SK-N-SH (cell line): ENCODE measurements at regions not wholly inside any gene's neighbourhood (a gene's known extent, or its start where the extent isn't known, plus 50 kb on each side); places are given as distances from the start of the nearest gene placed in this dataset.

Experiments
- CTCF ChIA-PET: fragments of 300-600, 350-600 bp; formaldehyde crosslinking; extraction: SDS; loops from one replicate; lab custom pipeline; 2021; lab: Yijun Ruan, JAX
- POLR2A ChIA-PET: fragments of 350-600 bp; sonication (Branson Sonifier 250); formaldehyde crosslinking; extraction: SDS; loops from one replicate; lab custom pipeline; 2020; ENCODE audit warnings: antibody characterized with exemption, inconsistent platforms; lab: Yijun Ruan, JAX
- DNase-seq: peaks from one replicate; pipeline ENCODE4 v3.0.0; 2012
- H2AFZ ChIP-seq: fragments of 200-600 bp; sonication (generic); 2 replicates; pipeline ENCODE4 v1.8.1; 2016; ENCODE audit warnings: antibody characterized with exemption, mild to moderate bottlenecking, low read depth
- H3F3A ChIP-seq: fragments of 200-600 bp; sonication (generic); replicated peaks from 2 replicates; pipeline ENCODE3; 2016; ENCODE audit warnings: antibody characterized with exemption, mild to moderate bottlenecking; ENCODE audit not compliant: insufficient read depth
- H3K27ac ChIP-seq, 2 experiments: fragments of 200-500 bp in 1 of 2; fragments of 200-600 bp in 1 of 2; sonication (Bioruptor generic) in 1 of 2; sonication (generic), shearing (Covaris generic) in 1 of 2; 2 replicates each; pipeline versions ENCODE4 v1.5.1 to v1.6.1; 2014 to 2016; ENCODE audit warnings: low read depth in 2 of 2, inconsistent platforms in 1 of 2, low read length in 1 of 2, mild to moderate bottlenecking in 1 of 2, mixed read lengths in 1 of 2
- H3K27me3 ChIP-seq: fragments of 200-600 bp; sonication (generic), shearing (Covaris generic); 2 replicates; pipeline ENCODE4 v1.6.1; 2016; ENCODE audit warnings: mixed run types; ENCODE audit not compliant: insufficient read depth
- H3K36me3 ChIP-seq, 2 experiments: fragments of 200-500 bp in 1 of 2; fragments of 200-600 bp in 1 of 2; sonication (Bioruptor generic) in 1 of 2; sonication (generic) in 1 of 2; replicated peaks in 1 of 2; 2 replicates each; pipeline versions ENCODE3 to v1.5.1; 2014 to 2016; ENCODE audit warnings: low read length in 1 of 2, mild to moderate bottlenecking in 1 of 2; ENCODE audit not compliant: insufficient read depth in 2 of 2, control insufficient read depth in 1 of 2
- H3K4me1 ChIP-seq, 2 experiments: fragments of 200-500 bp in 1 of 2; fragments of 200-600 bp in 1 of 2; sonication (Bioruptor generic) in 1 of 2; sonication (generic), shearing (Covaris generic) in 1 of 2; 2 replicates each; pipeline versions ENCODE4 v1.5.1 to v1.6.1; 2014 to 2016; ENCODE audit warnings: low read depth in 1 of 2, low read length in 1 of 2, mixed run types in 1 of 2; ENCODE audit not compliant: insufficient read depth in 2 of 2, control insufficient read depth in 1 of 2
- H3K4me2 ChIP-seq: fragments of 200-600 bp; sonication (generic), shearing (Covaris generic); 2 replicates; pipeline ENCODE4 v1.6.1; 2017; ENCODE audit warnings: mixed run types
- H3K4me3 ChIP-seq, 2 experiments: fragments of 200-500 bp in 1 of 2; fragments of 200-600 bp in 1 of 2; sonication (Bioruptor generic) in 1 of 2; sonication (generic), shearing (Covaris generic) in 1 of 2; 2 replicates each; pipeline versions ENCODE4 v1.5.1 to v1.8.1; 2014 to 2016; ENCODE audit warnings: low read depth in 2 of 2, inconsistent platforms in 1 of 2, low read length in 1 of 2, mild to moderate bottlenecking in 1 of 2, mixed read lengths in 1 of 2, moderate library complexity in 1 of 2
- H3K79me2 ChIP-seq: fragments of 200-600 bp; sonication (generic); 2 replicates; pipeline ENCODE4 v1.8.1; 2017; ENCODE audit warnings: mild to moderate bottlenecking; ENCODE audit not compliant: insufficient read depth
- H3K9ac ChIP-seq: fragments of 200-600 bp; sonication (generic); 2 replicates; pipeline ENCODE4 v1.6.1; 2017; ENCODE audit warnings: mixed run types
- H3K9me2 ChIP-seq: fragments of 200-600 bp; sonication (generic); 2 replicates; pipeline ENCODE4 v1.6.1; 2017; ENCODE audit warnings: mixed run types
- H3K9me3 ChIP-seq: fragments of 200-600 bp; sonication (generic); 2 replicates; pipeline ENCODE4 v1.6.1; 2017; ENCODE audit warnings: mixed run types, mild to moderate bottlenecking, moderate library complexity
- H4K20me1 ChIP-seq: fragments of 200-600 bp; sonication (generic); 2 replicates; pipeline ENCODE4 v1.6.1; 2017; ENCODE audit warnings: mild to moderate bottlenecking, mixed run types; ENCODE audit not compliant: insufficient read depth
- EP300 ChIP-seq, 2 experiments: IDR thresholded peaks; 2 replicates each; pipeline versions ENCODE4 v1.4.0 to v1.6.1; 2012; ENCODE audit warnings: borderline replicate concordance in 1 of 2, low read depth in 1 of 2, low read length in 1 of 2
- FOXM1 ChIP-seq: IDR thresholded peaks from 2 replicates; pipeline ENCODE4 v1.4.0; 2012; ENCODE audit warnings: low read depth, mild to moderate bottlenecking
- GABPA ChIP-seq: IDR thresholded peaks from 2 replicates; pipeline ENCODE4 v1.4.0; 2012; ENCODE audit warnings: low read depth, mild to moderate bottlenecking
- JUND ChIP-seq: IDR thresholded peaks from 2 replicates; pipeline ENCODE4 v1.4.0; 2012
- MEF2A ChIP-seq: IDR thresholded peaks from 2 replicates; pipeline ENCODE4 v1.4.0; 2012; ENCODE audit warnings: low read depth, borderline replicate concordance
- NRF1 ChIP-seq: IDR thresholded peaks from 2 replicates; pipeline ENCODE4 v1.6.1; 2012; ENCODE audit warnings: low read depth, mild to moderate bottlenecking, low read length
- PBX3 ChIP-seq: IDR thresholded peaks from 2 replicates; pipeline ENCODE4; 2012
- RAD21 ChIP-seq: IDR thresholded peaks from 2 replicates; pipeline ENCODE4 v1.6.1; 2012; ENCODE audit warnings: mild to moderate bottlenecking, low read length
- REST ChIP-seq: IDR thresholded peaks from 2 replicates; pipeline ENCODE4 v1.6.1; 2012; ENCODE audit warnings: mild to moderate bottlenecking, low read depth, low read length, moderate library complexity
- RFX5 ChIP-seq: IDR thresholded peaks from 2 replicates; pipeline ENCODE4 v1.6.1; 2012; ENCODE audit warnings: mild to moderate bottlenecking, improper control_type of control experiment, low read length
- RXRA ChIP-seq: IDR thresholded peaks from 2 replicates; pipeline ENCODE4 v1.4.0; 2012; ENCODE audit warnings: low read depth, mild to moderate bottlenecking, borderline replicate concordance
- TAF1 ChIP-seq: IDR thresholded peaks from 2 replicates; pipeline ENCODE4 v1.6.1; 2012; ENCODE audit warnings: low read depth, mild to moderate bottlenecking, low read length, moderate library complexity, borderline replicate concordance
- TCF12 ChIP-seq: IDR thresholded peaks from 2 replicates; pipeline ENCODE4 v1.4.0; 2012
- USF2 ChIP-seq: fragments of 150-350 bp; IDR thresholded peaks from 2 replicates; pipeline ENCODE4 v1.6.1; 2017; ENCODE audit warnings: antibody characterized with exemption, low read length, low read depth, borderline replicate concordance
- ZBTB33 ChIP-seq: IDR thresholded peaks from 2 replicates; pipeline ENCODE4 v1.4.0; 2012; ENCODE audit warnings: low read depth, borderline replicate concordance
- WGBS: methylation state at CpG from one replicate; pipeline ENCODE4 v1.1.6; 2017; ENCODE audit warnings: low lambda C conversion rate; 5-methylcytosine and 5-hydroxymethylcytosine counted together

GRCh38 chr3:147921051-147921450 lies 511.9 kb downstream of the ZIC1 start:
- 81% methylated on average over 2 of the region's 2 CpGs for WGBS
- H3F3A ChIP-seq: no peaks in the 10 kb centered on the region
- CTCF ChIA-PET: no interaction called here
- H3K4me1 ChIP-seq: no peaks in the 10 kb centered on the region
- no peak overlapping the region for H3K4me3 ChIP-seq
- no peak overlapping the region for H3K27ac ChIP-seq
- no peaks in the 10 kb centered on the region for H3K27me3 ChIP-seq
- no peak overlapping the region for H3K4me2 ChIP-seq
- H2AFZ ChIP-seq: peak overlapping the region; percentile 77
- no peak for TF ChIP-seq JUND
- TF ChIP-seq RFX5: no peak
- no peak for TF ChIP-seq PBX3
- TF ChIP-seq REST: no peak
- no peak for TF ChIP-seq NRF1
- TF ChIP-seq FOXM1: no peak
- no peak for TF ChIP-seq MEF2A
- no peak for TF ChIP-seq RXRA
- TF ChIP-seq, all 33 proteins: peak for 0
- no peaks in the 10 kb centered on the region for H3K79me2 ChIP-seq
- no peak for DNase-seq
- H3K9me2 ChIP-seq: no peaks in the 10 kb centered on the region
- no peaks in the 10 kb centered on the region for H4K20me1 ChIP-seq
- POLR2A ChIA-PET: no interaction called here
- H3K9me3 ChIP-seq: no peaks in the 10 kb centered on the region
- no peak overlapping the region for H3K9ac ChIP-seq
- no peaks in the 10 kb centered on the region for H3K36me3 ChIP-seq

- no peak for DNase-seq
- H3K27ac ChIP-seq: no peak overlapping the region; a peak in 1 of 4 replicates
- POLR2A ChIA-PET: no interaction called here
- TF ChIP-seq USF2: no peak
- TF ChIP-seq JUND: no peak
- no peak for TF ChIP-seq EP300 (IDR thresholded peaks at IDR 0.05; ENCODE audit: borderline replicate concordance in 1 of 2, low read depth in 1 of 2, low read length in 1 of 2)
- TF ChIP-seq GABPA: no peak
- no peak for TF ChIP-seq TCF12
- TF ChIP-seq ZBTB33: no peak
- TF ChIP-seq REST: no peak
- no peak for TF ChIP-seq RAD21
- TF ChIP-seq TAF1: no peak
These were observed 515.6 kb downstream of the ZIC1 start for GRCh38 chr3:147924755-147925154.

More at GRCh38 chr3:147924755-147925154, 515.6 kb downstream of the ZIC1 start:
- Histone ChIP-seq H2AFZ (no peak overlapping the region), H4K20me1 (no peaks in the 10 kb centered on the region), H3K27me3 (no peaks in the 10 kb centered on the region), H3K9me2 (no peaks in the 10 kb centered on the region), H3K79me2 (no peaks in the 10 kb centered on the region), H3K36me3 (no peaks in the 10 kb centered on the region), H3K4me3 (no peak overlapping the region), H3K4me1 (peaks cover 0 to 5% of the 10 kb centered on the region in 2 experiments; a peak in 1 of 4 replicates), H3F3A (no peaks in the 10 kb centered on the region), H3K9ac (no peak overlapping the region), H3K9me3 (no peaks in the 10 kb centered on the region), H3K4me2 (no peak overlapping the region)
- CTCF ChIA-PET: interaction anchor here (0.8 to 1.1 kb wide), 4 partner anchors 8 to 34 kb away, joined by 3 read pairs; no protein-coding TSS in a partner anchor
- WGBS: 73% methylated on average over 1 of the region's 1 CpG
